ENCODE measurements at regions not wholly inside any gene's neighbourhood (a gene's known extent, or its start where the extent isn't known, plus 50 kb on each side); places are given as distances from the start of the nearest gene placed in this dataset.
A peak's percentile ranks its signal among the peaks of the same experiment; 100 is the strongest.
"Not testable (repeated sequence)": the region's sequence is repeated elsewhere in the genome, so short reads cannot be mapped to it uniquely, and the experiment has no call there.

DNA sequence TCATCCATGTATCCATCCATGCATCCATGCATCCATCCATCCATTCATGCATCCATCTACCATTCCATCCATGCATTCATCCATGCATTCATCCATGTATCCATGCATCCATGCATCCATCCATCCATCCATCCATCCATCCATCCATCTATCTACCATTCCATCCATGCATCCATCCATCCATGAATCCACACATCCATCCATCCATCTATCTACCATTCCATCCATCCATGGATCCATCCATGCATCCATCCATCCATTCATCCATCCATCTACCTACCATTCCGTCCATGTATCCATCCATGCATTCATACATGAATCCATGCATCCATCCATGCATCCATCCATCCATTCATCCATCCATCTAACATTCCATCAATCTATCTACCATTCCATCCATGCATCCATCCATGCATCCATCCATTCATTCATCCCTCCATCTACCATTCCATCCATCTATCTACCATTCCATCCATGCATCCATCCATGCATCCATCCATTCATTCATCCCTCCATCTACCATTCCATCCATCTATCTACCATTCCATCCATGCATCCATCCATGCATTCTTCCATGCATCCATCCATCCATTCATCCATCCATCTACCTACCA, 257.2 kb downstream of the CRLF2 start:
- not testable (repeated sequence) for DNase-seq (ENCODE audit: low read depth)

DNA sequence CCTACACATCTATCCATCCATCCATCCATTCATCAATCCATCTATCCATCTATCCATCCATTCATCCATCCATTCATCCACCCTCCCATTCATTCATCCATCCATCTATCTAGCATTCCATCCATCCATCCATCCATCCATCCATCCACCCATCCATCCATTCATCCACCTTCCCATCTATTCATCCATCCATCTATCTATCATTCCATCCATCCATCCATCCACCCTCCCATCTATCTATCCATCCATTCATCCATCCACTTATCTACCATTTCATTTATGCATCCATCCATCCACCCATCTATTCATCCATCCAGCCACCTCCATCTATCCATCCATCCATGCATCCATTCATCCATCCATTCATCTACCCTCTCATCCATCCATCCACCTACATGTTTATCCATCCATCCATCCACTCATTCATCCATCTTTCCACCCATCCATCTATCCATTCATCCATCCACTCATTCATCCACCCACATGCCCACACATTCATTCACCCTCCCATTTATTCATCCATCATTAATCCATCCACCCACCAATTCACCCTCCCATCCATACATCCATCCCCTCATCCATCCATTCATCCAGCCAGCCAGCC, 258.5 kb downstream of the CRLF2 start:
- DNase-seq (ENCODE audit: low read depth), result no peak

DNA sequence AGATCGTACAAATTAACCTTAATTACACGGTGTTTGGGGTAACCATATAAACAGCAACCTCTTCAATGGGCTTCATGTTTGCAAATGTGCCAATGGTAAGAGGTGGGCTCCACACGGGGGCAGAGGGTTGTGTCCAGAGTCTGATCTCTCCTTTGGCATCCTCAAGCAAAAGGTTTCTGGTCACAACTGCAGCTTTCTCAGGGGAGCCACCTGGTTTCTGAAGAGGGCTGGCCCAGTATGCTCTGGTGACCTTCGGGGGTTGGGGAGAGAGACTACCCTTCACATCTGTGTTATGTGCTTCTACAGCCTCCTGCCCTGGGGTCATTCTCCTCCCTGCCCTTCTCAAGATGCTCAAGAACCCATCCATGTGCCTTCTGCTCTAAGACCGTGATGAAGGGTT, 259.6 kb downstream of the CRLF2 start:
- DNase-seq (ENCODE audit: low read depth), result no peak

DNA sequence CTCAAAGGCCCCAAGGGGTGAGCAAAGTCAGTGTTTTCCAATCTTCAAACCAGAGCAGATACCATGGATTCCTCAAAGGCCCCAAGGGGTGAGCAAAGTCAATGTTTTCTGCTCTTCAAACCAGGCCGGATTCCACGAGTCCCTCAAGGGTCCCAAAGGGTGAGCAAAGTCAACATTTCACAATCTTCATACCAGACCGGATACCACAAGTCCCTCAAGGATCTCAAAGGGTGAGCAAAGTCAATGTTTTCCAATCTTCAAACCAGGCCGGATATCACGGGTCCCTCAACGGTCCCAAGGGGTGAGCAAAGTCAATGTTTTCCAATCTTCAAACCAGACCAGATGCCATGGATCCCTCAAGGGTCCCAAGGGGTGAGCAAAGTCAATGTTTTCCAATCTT, 265.2 kb downstream of the CRLF2 start:
- not testable (repeated sequence) for DNase-seq (ENCODE audit: low read depth)

DNA sequence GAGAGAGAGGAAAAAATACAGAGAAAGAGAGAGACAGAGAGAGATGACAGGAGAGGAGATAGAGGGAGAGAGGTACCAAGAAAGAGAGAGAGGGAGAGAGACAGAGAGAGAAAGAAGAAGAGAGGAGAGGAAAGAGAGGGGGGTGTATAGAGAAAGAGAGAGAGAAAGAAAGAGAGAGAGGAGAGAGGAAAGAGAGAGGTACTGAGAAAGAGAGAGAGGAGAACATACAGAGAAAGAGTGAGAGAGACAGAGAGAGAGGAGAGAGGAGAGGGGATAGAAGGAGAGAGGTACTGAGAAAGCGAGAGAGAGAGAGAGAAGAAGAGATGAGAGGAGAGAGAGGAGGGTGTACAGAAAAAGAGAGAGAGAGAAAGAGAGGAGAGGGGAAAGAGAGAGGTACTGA, 269.4 kb downstream of the CRLF2 start:
- no peak for DNase-seq (ENCODE audit: low read depth)

DNA sequence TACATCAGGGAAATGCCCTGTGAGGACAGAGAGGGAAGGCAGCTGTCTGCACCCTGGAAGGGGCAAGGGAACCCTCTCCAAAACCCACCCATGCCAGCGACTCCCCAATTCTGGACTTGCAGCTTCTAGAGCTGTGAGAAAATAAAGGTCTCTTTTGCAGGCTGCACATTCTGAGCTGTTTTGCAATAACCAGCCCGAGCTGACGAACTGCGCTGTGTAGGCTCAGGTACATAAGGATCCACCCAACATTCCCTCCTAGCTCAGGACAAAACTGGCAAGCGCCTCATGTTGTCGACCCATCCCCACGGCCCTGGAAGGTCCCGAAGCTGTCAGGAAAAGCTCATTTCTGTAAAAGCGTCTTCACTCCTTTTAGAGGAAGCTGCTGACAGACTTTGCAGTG, 271.8 kb downstream of the CRLF2 start:
- DNase-seq (ENCODE audit: low read depth), result no peak

DNA sequence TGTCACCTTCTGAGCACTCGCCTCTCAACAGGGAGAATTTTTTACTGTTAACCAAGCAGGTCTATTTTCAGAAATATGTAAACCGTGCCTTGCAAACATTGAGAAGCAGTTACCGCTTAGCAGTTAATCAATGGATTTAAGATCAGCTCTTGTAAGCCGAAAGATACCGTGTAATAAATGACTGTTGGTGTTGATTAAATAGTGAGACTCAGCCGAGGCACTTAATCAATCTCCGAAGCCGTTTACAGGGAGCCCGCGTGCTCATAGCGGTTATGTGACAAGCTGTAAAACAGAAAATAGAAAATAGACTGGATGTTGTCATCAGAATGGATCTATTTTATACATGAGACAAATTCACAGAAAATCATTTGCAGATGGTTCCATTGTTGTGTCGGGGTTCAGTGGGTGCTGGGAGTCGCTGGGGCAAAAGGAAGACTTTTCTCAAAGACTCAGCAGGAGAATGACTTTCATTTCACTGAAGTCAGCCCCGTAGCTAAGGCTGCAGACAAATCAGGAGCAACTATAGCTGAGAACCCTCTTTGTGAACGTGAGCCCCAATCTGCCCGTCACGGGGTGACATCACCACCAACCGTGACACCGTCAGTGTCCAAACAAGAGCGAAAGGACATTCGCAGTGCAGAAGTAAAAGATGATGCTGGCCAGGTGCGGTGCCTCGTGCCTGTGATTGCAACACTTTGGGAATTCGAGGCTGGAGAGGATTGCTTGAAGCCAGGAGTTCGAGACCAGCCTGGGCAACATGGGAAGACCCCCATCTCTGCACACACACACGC, 275.3 kb downstream of the CRLF2 start:
- peak; percentile 22 for DNase-seq (ENCODE audit: low read depth)

DNA sequence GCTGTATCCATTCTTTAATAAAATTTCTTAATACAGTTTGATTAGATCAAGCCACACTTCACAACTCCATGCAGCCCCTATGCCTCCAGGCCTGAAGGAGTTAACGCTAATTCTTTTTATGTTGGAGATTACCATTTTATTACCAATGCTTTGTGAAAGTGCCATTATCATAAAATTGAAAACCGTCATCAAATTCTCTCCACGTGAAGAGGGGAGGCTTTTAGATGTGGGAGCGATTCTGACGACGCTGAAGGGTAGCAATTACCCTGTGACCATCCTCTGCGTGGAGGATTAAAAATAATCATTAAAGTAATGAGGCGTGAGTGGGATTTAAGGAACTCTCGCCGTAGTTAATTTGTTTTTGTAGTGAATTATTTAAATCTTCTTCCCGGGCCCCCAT, 278.8 kb downstream of the CRLF2 start:
- no peak for DNase-seq (ENCODE audit: low read depth)

DNA sequence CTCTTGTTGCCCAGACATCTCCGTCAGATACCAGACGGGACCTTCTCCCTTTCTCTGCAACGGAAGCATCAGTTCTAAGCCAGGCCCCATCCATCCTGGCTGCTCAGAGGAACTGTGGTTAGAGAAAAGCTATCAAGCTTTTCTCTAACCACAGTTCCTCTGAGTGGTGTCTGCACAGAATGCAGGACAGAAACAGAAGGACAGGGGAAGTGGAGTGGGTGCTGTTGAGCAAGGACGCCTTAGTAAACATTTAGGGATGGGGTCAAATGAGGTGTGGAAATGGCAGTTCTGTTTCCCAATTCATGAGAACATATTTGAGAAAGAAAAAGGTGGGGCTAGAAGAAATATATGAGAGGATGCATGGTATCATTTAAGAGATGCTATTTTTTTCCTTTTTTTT, 283.8 kb downstream of the CRLF2 start:
- no peak for DNase-seq (ENCODE audit: low read depth)

DNA sequence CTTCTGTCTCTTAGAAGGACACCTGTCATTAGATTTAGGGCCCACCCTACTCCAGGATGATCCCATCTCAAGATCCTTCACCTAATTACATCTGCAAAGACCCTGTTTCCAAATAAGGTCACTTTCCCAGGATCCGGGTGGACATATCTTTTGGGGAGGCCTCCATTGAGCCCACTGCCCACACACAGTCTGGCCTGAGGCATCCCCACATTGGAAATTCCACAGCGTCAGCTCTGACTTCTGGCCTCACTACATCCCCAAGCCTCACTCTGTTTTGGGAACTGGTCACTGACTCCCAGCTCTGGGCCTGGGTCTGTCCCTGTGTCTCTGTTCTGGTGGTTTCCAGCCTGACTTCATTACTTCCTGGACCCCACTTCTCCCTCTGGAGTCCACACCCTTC, 285.5 kb downstream of the CRLF2 start:
- no peak for DNase-seq (ENCODE audit: low read depth)

DNA sequence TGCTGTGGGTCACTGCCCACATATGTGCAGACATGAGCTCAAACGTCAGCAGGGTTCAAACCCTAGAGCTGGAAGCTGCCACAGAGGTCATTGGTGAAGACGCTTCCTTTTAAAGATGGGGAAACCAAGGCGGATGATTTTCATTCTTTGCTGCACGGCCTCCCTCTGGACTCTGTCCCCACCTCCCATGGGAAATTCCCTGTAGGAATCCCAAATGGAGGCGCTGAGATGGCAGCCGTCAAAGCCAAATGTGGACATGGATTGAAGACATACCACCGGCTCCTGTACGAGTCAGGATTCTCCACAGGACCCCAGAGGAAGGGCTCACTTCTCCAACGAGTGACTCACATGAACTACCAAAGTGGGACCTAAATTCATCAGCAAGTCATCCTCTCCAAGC, 286.4 kb downstream of the CRLF2 start:
- DNase-seq (ENCODE audit: low read depth), result no peak

DNA sequence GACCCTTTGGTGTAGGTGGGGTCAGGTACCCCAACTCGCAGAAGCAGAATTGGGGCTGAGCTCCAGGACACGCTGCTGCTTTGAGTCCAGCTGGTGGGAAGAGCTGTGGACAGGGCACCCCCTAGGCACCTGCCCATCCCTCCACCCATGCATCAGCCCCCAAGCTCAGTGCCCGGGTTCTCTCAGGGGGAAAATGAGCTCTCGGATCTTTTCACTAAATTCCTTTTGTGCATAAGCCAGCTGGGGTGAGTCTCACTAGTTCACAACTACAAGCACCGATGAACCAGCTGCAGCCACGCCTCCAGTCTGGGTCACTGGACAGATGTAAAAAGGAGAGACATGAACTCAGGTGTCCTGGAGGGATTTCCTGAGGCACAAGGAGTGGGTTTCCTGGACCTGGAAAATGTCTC, 286.8 kb downstream of the CRLF2 start:
- no peak for DNase-seq (ENCODE audit: low read depth)

DNA sequence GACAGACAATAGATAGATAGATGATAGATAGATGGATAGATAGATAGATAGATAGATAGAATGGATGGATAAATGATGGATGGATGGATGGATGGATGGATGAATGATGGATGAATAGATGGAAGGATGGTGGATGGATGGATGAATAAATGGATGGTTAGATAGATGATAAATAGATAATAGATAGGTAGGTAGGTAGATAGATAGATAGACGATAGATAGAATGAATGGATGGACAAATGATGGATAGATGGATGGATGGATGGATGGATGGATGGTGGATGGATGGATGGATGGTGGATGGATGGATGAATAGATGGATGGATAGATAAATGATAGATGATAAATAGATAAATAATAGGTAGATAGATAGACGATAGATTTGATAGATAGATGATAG, 287.4 kb downstream of the CRLF2 start:
- no peak for DNase-seq (ENCODE audit: low read depth)

DNA sequence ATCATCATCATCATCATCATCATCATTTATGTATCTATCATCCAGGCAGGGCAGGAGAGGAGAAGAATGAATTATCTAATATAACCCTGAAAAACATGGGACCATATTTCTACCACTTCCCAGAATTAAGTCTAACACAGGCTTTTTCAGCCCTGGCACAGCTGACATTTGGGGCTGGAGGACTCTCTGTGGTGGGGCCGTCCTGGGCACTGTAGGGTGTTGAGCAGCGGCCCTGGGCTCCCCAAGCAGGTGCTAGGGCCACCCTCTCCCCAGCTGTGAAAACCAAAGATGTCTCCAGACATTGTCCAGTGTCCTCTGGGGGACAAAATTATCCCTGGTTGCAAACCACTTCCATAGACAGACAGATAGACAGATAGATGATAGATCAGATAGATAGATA, 288.4 kb downstream of the CRLF2 start:
- no peak for DNase-seq (ENCODE audit: low read depth)

DNA sequence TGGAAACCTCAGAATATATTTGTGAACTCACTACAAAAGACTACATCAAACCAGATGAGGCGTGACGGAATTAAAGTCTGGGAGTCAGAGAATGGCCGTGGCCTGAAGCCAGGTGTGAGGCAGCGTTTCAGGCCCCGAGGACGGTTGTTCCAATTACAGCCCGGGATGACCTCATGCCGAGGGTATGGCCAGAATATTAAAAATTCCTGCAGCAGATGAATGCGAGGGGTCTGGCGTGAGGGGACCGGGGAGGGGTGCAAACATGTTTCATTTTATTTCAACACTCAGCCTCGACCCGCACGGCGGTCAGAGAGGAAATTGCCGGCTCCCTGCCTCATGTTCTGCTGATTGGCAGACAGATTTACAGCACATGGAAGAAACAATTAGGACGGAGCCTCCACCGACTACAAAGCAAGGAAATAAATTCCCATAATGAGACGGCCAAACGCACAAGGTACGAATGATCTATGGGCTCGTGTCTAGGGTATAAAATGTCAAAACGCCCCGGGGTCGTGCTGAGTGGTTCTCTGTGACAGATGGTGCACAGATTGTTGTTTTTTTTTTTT, 289.7 kb downstream of the SHOX start:
- DNase-seq (ENCODE audit: low read depth), result peak; percentile 79

DNA sequence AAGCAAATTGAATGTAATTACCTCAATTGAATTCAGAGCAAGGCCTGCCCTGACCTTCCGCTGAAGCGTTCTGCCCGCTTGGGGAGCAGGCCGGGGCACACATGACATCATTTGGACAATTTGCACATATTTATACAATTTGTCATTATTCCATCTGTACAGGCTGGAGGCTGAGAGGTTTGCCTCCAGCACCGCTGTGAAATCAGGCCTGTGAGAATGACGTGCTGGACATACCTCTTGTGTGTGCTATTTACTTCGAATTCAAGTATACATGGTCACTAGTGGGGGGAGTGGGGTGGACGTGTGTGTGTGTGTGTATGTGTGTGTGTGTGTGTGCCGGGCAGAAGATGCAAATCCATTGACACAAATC, 285.6 kb downstream of the SHOX start:
- DNase-seq (ENCODE audit: low read depth), result peak; percentile 35

DNA sequence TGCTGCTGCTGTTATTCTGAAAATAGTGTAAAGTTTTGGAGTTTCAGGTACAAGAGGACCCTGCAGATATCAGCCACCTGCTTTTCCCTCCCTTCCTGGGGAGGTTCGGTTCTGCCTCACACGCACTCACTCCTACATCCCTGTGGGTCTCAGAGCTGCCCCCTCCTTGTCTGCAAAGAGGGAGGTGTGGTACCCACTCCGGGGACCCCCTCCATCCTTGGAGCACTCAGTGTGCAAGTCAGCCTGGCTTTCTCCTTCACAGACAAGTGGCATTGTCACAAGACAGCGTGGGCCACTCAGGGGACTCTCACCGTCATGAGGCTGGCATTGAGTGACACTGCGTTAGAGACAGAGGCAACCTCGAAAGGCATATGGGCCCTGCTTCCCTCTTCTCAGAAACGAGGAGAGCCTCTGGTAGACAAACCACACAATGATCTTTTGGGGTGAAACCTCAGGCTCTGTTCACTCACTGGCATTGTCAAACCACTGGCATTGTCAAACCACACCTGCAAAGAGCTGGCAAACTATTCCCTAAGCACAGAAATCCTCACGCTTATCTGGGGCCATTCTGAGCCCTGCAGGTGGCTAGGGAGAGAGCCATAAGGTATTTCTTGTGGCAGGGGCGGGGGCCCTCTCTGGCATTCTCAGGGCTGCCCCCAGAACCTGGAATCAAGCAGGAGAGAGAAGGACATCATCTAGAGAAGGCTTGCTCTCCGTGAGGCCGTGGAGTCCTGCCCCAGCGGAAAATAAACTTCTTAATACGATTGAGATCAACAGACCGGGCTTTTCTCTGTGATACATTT, 285.0 kb downstream of the SHOX start:
- DNase-seq (ENCODE audit: low read depth), result no peak

DNA sequence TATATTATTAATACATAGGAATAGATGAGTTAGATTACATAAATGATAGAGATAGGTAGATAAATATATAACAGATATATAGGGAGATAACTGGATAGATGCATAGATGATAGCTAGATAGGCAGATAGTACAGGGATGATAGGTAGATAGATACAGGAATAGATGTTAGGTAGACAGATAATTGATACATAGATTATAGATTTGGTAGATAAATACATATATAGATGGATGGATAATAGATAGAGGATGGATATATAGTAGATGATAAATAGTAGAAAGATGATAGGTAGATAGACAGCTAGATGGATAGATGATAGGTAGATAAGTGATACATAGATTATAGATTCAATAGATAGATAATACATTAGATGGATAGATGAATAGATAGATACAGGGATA, 283.6 kb downstream of the SHOX start:
- no peak for DNase-seq (ENCODE audit: low read depth)

DNA sequence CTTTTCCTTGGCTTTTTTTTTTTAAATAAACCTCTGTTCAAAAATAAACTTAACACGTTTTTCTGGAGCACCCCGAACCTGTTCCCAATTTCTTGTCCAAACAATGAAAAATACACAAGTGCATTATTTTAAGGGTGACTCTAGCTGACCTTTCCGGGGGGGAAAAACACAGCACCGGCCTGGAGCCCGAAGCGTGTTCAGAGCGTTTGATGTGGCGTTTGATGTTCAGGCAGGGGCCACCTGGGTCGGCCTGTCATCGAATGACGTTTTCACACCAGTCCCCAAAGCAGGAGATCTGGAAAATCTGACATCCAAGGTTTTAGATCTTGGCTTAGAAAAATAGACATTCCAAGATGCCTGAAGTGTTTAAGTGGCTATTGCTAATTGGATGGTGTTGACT, 282.1 kb downstream of the SHOX start:
- DNase-seq (ENCODE audit: low read depth), result no peak

DNA sequence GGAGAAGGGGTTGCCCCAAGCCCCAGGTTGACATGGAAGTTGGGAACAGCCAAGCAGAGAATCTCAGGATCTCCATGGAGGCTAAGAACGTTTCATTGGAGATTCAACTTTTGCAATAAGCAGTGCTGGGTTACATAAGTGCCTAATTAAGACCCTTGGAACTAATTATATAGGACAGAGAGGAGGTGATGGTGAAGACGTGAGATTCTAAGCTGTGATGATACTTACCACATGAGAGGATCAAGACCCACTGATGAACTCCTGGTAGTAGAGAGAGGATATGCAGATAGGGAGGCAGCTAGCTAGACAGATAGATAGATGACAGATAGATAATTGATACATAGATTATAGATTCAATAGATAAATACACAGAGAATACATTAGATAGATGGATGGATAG, 278.5 kb downstream of the SHOX start:
- not testable (repeated sequence) for DNase-seq (ENCODE audit: low read depth)

DNA sequence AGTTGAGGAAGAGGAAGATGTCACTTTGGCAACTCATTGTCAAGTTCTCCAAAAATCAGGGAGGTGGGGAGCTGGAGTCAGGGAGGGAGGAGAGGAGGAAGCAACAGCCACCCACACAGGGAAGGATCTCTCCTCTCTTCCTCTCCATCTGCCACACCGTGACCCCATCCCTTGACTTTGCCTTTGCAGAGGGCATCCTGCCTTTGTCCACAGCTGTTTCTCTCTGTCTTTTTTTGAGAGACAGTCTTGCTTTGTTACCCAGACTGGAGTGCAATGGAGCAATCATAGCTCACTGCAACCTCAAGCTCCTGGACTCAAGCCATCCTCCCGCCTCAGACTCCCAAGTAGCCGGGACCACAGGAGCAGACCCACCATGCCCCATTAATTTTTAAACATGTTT, 276.0 kb downstream of the SHOX start:
- no peak for DNase-seq (ENCODE audit: low read depth)

DNA sequence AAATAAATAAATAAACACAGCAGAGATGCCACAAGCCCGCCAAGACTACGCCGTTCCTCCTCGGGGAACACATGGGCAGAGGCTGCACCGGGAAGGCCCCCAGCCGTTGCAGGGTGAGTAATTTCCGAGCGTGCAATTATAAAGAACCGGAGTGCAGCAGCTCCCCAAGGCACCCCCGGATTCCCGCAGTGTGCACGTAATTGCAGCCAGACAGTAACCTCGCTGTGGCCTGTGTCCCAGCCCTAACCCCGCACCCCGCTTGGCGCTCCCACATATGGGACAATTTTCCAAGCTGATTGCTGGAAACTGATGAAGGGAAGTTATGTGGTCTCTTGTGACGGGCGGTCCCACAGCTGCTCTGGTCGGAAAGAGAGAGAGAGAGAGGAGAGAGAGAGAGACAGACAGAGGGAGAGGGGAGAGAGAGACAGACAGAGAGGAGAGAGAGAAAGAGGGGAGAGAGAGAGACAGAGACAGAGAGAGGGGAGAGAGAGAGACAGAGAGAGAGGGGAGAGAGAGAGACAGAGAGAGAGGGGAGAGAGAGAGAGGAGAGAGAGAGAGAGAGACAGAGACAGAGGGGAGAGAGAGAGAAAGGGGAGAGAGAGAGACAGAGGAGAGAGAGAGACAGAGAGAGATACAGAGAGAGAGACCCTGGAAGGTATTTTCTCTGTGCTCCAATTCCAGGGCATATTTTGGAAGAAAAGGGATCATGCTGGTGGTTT, 275.4 kb downstream of the SHOX start:
- peak; percentile 35 for DNase-seq (ENCODE audit: low read depth)

Data from Daoy (cell line).